Natural killer cell (primary cell): ENCODE measurements at regions not wholly inside any gene's neighbourhood (a gene's known extent, or its start where the extent isn't known, plus 50 kb on each side); places are given as distances from the start of the nearest gene placed in this dataset.
"Not testable (repeated sequence)": the region's sequence is repeated elsewhere in the genome, so short reads cannot be mapped to it uniquely, and the experiment has no call there.

Source experiments
- ATAC-seq, 3 donors: fragments of 150-1000 bp in 2 of 3; fragments of 200-7000 bp in 1 of 3; cut with Tn5 transposase; 1 replicate in 1 of 3; 2 replicates in 2 of 3; pipeline ENCODE4 v1.10.0; 2021; ENCODE audit warnings: mild to moderate bottlenecking in 2 of 3, moderate library complexity in 2 of 3
- DNase-seq, 2 donors: peaks; one replicate each; pipeline versions ENCODE4 v3.0.0 to v3.0.0-alpha.2; 2013 to 2021; ENCODE audit warnings: mixed read lengths in 1 of 2
- H3K27ac ChIP-seq: one replicate; pipeline ENCODE4 v1.5.1; 2013; ENCODE audit warnings: mild to moderate bottlenecking, low read length
- H3K27me3 ChIP-seq: one replicate; pipeline ENCODE4 v1.6.1; 2013; ENCODE audit warnings: low read length; ENCODE audit not compliant: control insufficient read depth, insufficient read depth
- H3K36me3 ChIP-seq: one replicate; pipeline ENCODE4 v1.6.1; 2013; ENCODE audit warnings: low read length; ENCODE audit not compliant: control insufficient read depth, insufficient read depth
- H3K4me1 ChIP-seq: one replicate; pipeline ENCODE4 v1.6.1; 2013; ENCODE audit warnings: low read length; ENCODE audit not compliant: control insufficient read depth, insufficient read depth
- H3K4me3 ChIP-seq: one replicate; pipeline ENCODE4 v1.5.1; 2013; ENCODE audit warnings: low read length
- H3K9me3 ChIP-seq: one replicate; pipeline ENCODE4 v1.6.1; 2013; ENCODE audit warnings: low read length; ENCODE audit not compliant: control insufficient read depth, insufficient read depth
- H3K27ac Mint-ChIP-seq, 2 donors: one replicate each; pipeline ENCODE4 v1.8.0; 2022; ENCODE audit warnings: mild to moderate bottlenecking in 2 of 2, mixed read lengths in 2 of 2, moderate library complexity in 1 of 2
- H3K27me3 Mint-ChIP-seq, 2 donors: one replicate each; pipeline ENCODE4 v1.8.0; 2022; ENCODE audit warnings: low read depth in 2 of 2, mixed read lengths in 2 of 2
- H3K36me3 Mint-ChIP-seq: one replicate; pipeline ENCODE4 v1.8.0; 2022; ENCODE audit warnings: mixed read lengths
- H3K4me1 Mint-ChIP-seq, 2 donors: one replicate each; pipeline ENCODE4 v1.8.0; 2022; ENCODE audit warnings: mixed read lengths in 2 of 2
- H3K4me3 Mint-ChIP-seq: one replicate; pipeline ENCODE4 v1.8.0; 2022; ENCODE audit warnings: mild to moderate bottlenecking, moderate library complexity, mixed read lengths
- H3K9me3 Mint-ChIP-seq, 2 donors: one replicate each; pipeline ENCODE4 v1.8.0; 2022; ENCODE audit warnings: mixed read lengths in 2 of 2
- CTCF ChIP-seq: fragments of 200-600 bp; IDR thresholded peaks from one replicate; pipeline ENCODE4 v1.8.0; 2022; ENCODE audit warnings: antibody characterized with exemption
- WGBS: methylation state at CpG from one replicate; pipeline ENCODE4 v1.1.7; 2013; ENCODE audit warnings: missing lambda C conversion rate; ENCODE audit not compliant: insufficient coverage; 5-methylcytosine and 5-hydroxymethylcytosine counted together
- intact Hi-C: fragments of 100-400 bp; cut with micrococcal nuclease; formaldehyde crosslinking; loops from one replicate; pipeline ENCODE4 v1.14.2; 2022

- no peak overlapping the region for H3K4me3 ChIP-seq
- Mint-ChIP-seq H3K27ac (no peak overlapping the region), H3K27me3 (no peaks in the 10 kb centered on the region), H3K4me1 (no peaks in the 10 kb centered on the region), H3K36me3 (no peaks in the 10 kb centered on the region), H3K9me3 (peaks cover 12 to 17% of the 10 kb centered on the region in 2 donors), H3K4me3 (no peak overlapping the region)
- no peaks in the 10 kb centered on the region for H3K4me1 ChIP-seq
- no peak overlapping the region for H3K27ac ChIP-seq
- DNase-seq (no peak), ATAC-seq (no peak)
- H3K36me3 ChIP-seq, result no peaks in the 10 kb centered on the region
- no peaks in the 10 kb centered on the region for H3K9me3 ChIP-seq
- TF ChIP-seq CTCF, result no peak
- WGBS, result 13% methylated on average over 1 of the region's 1 CpG
- H3K27me3 ChIP-seq, result no peaks in the 10 kb centered on the region
- intact Hi-C loops, result no loop called here
Measured at GRCh38 chr10:81414038-81414437, 461.0 kb upstream of the NRG3 start.

GRCh38 chr10:81426722-81427121 is 448.3 kb upstream of the NRG3 start:
- DNase-seq (no peak), ATAC-seq (no peak)
- H3K4me1 Mint-ChIP-seq, result no peaks in the 10 kb centered on the region
- Histone ChIP-seq H3K4me3 (no peak overlapping the region), H3K36me3 (no peaks in the 10 kb centered on the region), H3K27ac (no peak overlapping the region), H3K9me3 (peaks cover 5% of the 10 kb centered on the region), H3K4me1 (no peaks in the 10 kb centered on the region), H3K27me3 (no peaks in the 10 kb centered on the region)
- peaks cover 13 to 20% of the 10 kb centered on the region in 2 donors for H3K9me3 Mint-ChIP-seq
- intact Hi-C loops, result no loop called here
- no peak overlapping the region for H3K27ac Mint-ChIP-seq
- TF ChIP-seq CTCF, result no peak
- H3K27me3 Mint-ChIP-seq, result no peaks in the 10 kb centered on the region
- no peak overlapping the region for H3K4me3 Mint-ChIP-seq
- no peaks in the 10 kb centered on the region for H3K36me3 Mint-ChIP-seq

- no peaks in the 10 kb centered on the region for H3K4me1 Mint-ChIP-seq
- DNase-seq, result no peak
- H3K4me3 Mint-ChIP-seq, result no peak overlapping the region
- Histone ChIP-seq H3K4me1 (no peaks in the 10 kb centered on the region), H3K27ac (no peak overlapping the region), H3K4me3 (no peak overlapping the region), H3K36me3 (no peaks in the 10 kb centered on the region), H3K27me3 (no peaks in the 10 kb centered on the region), H3K9me3 (peaks cover 5% of the 10 kb centered on the region)
- H3K27ac Mint-ChIP-seq, result no peak overlapping the region
- intact Hi-C loops, result no loop called here
- no peak for TF ChIP-seq CTCF
- no peak for ATAC-seq
- no peaks in the 10 kb centered on the region for H3K27me3 Mint-ChIP-seq
- H3K36me3 Mint-ChIP-seq, result peaks cover 6% of the 10 kb centered on the region
- WGBS, result 60% methylated on average over 1 of the region's 2 CpGs
- H3K9me3 Mint-ChIP-seq, result peaks cover 13 to 15% of the 10 kb centered on the region in 2 donors
Measured at GRCh38 chr10:81428456-81429134, 446.4 kb upstream of the NRG3 start.

- H3K27ac Mint-ChIP-seq, result no peak overlapping the region
- no peak overlapping the region for H3K27ac ChIP-seq
- WGBS, result 70% methylated on average over 2 of the region's 2 CpGs
Measured at GRCh38 chr10:81439445-81439844, 435.5 kb upstream of the NRG3 start.

GRCh38 chr10:81441624-81442023 is 433.4 kb upstream of the NRG3 start:
- H3K27ac Mint-ChIP-seq, H3K27ac ChIP-seq, H3K9me3 Mint-ChIP-seq, ATAC-seq, intact Hi-C loops, H3K27me3 Mint-ChIP-seq, H3K9me3 ChIP-seq, H3K4me3 Mint-ChIP-seq, H3K4me3 ChIP-seq, H3K4me1 ChIP-seq, DNase-seq, H3K4me1 Mint-ChIP-seq, H3K27me3 ChIP-seq, H3K36me3 ChIP-seq: not testable (repeated sequence)
- WGBS, result 96% methylated on average over 19 of the region's 21 CpGs
- peaks cover 16% of the 10 kb centered on the region for H3K36me3 Mint-ChIP-seq

More at GRCh38 chr10:81439445-81439844, 435.5 kb upstream of the NRG3 start:
- no peak overlapping the region for H3K4me3 Mint-ChIP-seq
- no peaks in the 10 kb centered on the region for H3K27me3 Mint-ChIP-seq
- Histone ChIP-seq H3K27me3 (no peaks in the 10 kb centered on the region), H3K9me3 (no peaks in the 10 kb centered on the region), H3K36me3 (no peaks in the 10 kb centered on the region), H3K4me1 (no peaks in the 10 kb centered on the region), H3K4me3 (no peak overlapping the region)
- intact Hi-C loops, result no loop called here
- peaks cover 6 to 10% of the 10 kb centered on the region in 2 donors for H3K9me3 Mint-ChIP-seq
- no peak for TF ChIP-seq CTCF
- ATAC-seq (no peak), DNase-seq (no peak)
- H3K4me1 Mint-ChIP-seq, result no peaks in the 10 kb centered on the region
- H3K36me3 Mint-ChIP-seq, result peaks cover 10% of the 10 kb centered on the region
